ENCODE measurements at regions not wholly inside any gene's neighbourhood (a gene's known extent, or its start where the extent isn't known, plus 50 kb on each side); places are given as distances from the start of the nearest gene placed in this dataset.
"Not testable (repeated sequence)": the region's sequence is repeated elsewhere in the genome, so short reads cannot be mapped to it uniquely, and the experiment has no call there.

DNA sequence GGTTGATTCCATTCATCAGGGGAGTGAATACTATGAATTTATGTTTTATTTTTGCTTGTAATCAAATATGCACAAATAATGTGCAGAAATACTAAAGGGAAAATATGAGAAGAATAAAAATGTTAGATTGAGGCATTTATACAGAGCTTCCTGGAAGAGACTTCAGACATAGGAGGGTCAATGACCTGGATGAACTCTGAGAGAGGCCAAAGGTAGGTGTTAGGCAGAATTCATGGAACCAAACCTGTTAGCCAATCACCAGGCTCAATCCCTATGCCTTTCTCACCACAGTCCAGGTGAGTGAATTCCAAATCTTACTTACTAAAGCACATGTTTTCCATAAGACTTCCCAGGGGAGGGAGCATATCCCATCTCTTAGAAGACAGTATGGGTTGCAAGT, 130.4 kb upstream of the NTF3 start:
- Mint-ChIP-seq H3K9me3 (no peaks in the 10 kb centered on the region), H3K4me1 (no peaks in the 10 kb centered on the region), H3K36me3 (ENCODE audit: low read depth) (no peaks in the 10 kb centered on the region), H3K27me3 (no peaks in the 10 kb centered on the region), H3K27ac (no peak overlapping the region), H3K4me3 (no peak overlapping the region)
- ATAC-seq (no peak), DNase-seq (no peak)

DNA sequence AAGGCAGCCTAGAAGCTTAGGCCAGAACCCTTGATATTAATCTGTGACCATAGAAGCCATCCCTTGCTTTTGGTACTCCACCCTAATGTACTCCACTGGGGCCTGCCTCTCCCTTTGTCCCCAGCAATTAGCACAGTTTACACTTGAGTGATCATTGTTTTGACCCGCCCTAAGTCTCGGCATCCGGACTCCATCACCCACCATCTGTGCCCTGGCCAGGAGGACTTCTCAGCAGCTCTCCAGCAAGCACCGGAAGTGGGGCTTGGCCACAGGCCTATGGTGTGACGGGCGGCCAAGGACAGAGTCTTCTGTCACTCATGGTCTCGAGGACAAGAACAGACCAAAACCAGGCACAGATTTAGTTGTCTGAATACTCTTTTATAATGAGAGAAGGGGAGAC, 126.5 kb upstream of the NTF3 start:
- H3K4me3 Mint-ChIP-seq: no peak overlapping the region
- DNase-seq: no peak
- no peak for ATAC-seq
- no peaks in the 10 kb centered on the region for H3K4me1 Mint-ChIP-seq
- H3K36me3 Mint-ChIP-seq (ENCODE audit: low read depth): no peaks in the 10 kb centered on the region
- H3K9me3 Mint-ChIP-seq: no peaks in the 10 kb centered on the region
- H3K27ac Mint-ChIP-seq: no peak overlapping the region
- no peaks in the 10 kb centered on the region for H3K27me3 Mint-ChIP-seq

DNA sequence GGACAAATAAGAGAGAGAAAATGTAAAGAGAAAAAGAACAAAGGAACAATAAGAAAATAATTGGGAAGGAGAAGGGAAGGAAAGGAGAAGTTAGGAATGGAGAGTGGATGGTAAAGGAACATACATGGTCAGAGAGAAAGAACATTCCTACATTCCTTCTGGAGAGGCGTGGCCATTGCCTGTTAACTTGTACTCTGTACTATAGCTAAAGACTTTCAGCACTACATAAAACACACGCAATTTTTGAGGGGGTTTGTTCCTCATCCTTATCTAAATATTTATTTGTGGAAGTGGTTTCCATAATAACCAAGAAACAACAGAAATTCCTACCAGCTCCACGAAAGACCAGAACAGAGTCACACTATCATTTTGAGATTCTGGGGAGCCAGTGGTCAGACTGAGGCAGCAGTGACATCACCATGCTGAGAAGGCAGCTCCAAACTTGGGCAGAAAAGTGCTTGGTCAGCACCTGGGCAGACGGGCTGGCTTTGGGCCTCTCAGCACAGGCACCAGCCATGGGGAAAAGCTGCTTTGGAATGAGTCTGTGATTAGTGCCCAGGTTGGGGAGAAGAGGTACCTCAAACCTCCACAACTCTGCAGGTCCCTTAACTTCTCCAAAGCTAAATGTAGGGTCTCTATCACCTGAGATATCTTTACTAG, 125.9 kb upstream of the NTF3 start:
- Mint-ChIP-seq H3K36me3 (ENCODE audit: low read depth) (no peaks in the 10 kb centered on the region), H3K27ac (no peak overlapping the region), H3K9me3 (no peaks in the 10 kb centered on the region), H3K27me3 (no peaks in the 10 kb centered on the region), H3K4me3 (no peak overlapping the region), H3K4me1 (no peaks in the 10 kb centered on the region)
- no peak for ATAC-seq
- DNase-seq: no peak

DNA sequence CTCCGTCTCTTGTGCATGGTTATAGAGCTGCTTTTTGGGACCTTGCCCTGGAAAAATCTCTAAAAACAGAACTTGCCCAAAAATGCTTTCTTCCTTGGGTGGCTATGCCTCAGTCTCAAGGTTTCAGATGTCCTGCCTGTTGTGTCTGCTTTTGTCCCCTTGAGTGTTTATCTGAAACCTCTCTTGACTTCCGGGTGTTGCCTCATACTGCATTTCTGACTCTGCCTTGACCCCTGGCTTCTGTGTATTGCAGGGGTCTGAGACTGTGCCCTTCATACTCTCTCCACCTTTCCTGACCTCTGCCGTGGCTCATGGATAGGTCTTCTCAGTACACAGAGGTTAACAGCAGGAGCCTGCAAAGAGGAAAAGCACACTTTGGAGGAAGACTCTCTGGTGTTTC, 124.8 kb upstream of the NTF3 start:
- H3K27ac Mint-ChIP-seq: no peak overlapping the region
- H3K9me3 Mint-ChIP-seq: no peaks in the 10 kb centered on the region
- ATAC-seq (no peak), DNase-seq (no peak)
- no peaks in the 10 kb centered on the region for H3K4me1 Mint-ChIP-seq
- peaks cover 2% of the 10 kb centered on the region for H3K27me3 Mint-ChIP-seq
- no peak overlapping the region for H3K4me3 Mint-ChIP-seq
- H3K36me3 Mint-ChIP-seq (ENCODE audit: low read depth): no peaks in the 10 kb centered on the region

DNA sequence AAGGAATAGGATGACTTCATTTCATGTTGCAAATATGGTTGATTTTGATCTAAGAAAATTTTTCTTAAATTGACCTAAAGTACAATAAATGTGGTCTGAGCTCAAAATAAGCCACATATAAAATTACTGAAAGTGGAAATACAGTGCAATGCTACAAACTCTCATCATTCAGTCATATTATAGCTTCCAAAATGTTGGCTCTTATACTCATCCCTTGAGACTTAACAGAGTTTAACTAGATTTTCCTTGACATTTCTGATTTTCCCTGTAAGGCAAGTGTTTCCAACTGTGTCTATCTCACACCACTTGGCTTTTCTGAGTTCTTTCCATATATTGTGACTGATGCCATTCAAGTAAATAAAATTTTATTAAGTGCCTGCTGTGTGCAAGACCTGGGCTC, 123.7 kb upstream of the NTF3 start:
- no peak overlapping the region for H3K27ac Mint-ChIP-seq
- H3K9me3 Mint-ChIP-seq: no peaks in the 10 kb centered on the region
- DNase-seq (no peak), ATAC-seq (no peak)
- H3K4me1 Mint-ChIP-seq: no peaks in the 10 kb centered on the region
- H3K36me3 Mint-ChIP-seq (ENCODE audit: low read depth): no peaks in the 10 kb centered on the region
- H3K4me3 Mint-ChIP-seq: no peak overlapping the region
- H3K27me3 Mint-ChIP-seq: peaks cover 2% of the 10 kb centered on the region

DNA sequence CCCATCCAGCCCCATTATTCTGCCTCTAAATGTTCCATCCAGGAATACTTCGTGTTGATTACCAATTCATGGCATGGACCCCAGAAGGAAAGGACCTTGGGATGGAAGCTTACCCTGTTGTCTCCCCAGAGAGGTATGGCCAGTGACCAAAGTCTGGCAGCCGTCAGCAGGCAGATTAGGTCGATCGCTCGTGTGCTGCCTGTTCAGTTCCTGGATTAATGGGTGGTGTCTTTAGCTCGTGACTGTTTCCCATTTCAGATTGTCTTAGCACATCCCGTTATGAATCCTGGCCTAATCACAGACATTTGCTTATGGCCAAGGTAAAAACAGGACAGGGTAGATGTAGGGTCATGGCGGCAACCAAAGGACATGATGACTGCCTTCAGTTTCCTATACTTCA, 122.9 kb upstream of the NTF3 start:
- Mint-ChIP-seq H3K9me3 (no peaks in the 10 kb centered on the region), H3K27ac (no peak overlapping the region), H3K4me1 (no peaks in the 10 kb centered on the region), H3K27me3 (peaks cover 2% of the 10 kb centered on the region), H3K36me3 (ENCODE audit: low read depth) (no peaks in the 10 kb centered on the region), H3K4me3 (no peak overlapping the region)
- ATAC-seq: no peak
- no peak for DNase-seq

DNA sequence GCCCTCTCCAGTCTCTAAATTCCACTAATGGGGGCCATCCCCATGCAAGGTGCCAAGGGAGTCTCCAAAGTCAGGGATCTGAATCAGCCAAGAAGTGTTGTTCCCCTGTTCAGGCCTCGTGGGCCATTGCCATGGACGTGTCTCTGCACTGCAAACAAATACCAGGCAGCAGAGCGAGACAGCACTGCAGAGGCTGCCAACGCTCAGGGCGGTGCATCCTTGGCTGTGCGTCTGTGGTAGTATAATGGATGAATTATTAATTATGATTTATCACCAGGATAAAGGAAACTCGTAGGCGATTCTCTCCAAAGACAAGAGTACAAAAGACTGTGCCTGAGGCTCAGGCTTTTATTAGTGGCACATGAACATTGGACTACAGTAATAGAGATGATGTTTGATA, 122.3 kb upstream of the NTF3 start:
- Mint-ChIP-seq H3K4me1 (no peaks in the 10 kb centered on the region), H3K27ac (no peak overlapping the region), H3K27me3 (peaks cover 2% of the 10 kb centered on the region), H3K4me3 (no peak overlapping the region), H3K9me3 (no peaks in the 10 kb centered on the region), H3K36me3 (ENCODE audit: low read depth) (no peaks in the 10 kb centered on the region)
- ATAC-seq: no peak
- no peak for DNase-seq

DNA sequence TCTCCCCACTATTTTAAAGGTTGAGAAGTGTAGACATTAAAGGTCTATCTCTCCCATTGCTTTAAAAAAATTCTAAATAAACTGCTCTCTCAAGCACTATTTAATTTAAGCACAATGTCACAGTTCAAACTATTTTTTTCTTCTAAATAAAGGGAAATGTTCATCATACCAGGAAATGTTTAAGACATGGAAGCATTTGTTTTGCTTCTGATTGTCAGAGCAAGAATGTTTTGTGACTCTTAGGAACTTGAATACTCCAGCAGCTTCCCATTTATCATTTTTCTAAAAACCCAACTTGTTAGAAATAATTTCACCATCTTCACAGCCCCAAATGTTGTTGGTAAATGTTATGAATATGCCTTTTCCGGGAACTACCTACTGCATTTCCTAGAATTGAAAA, 121.8 kb upstream of the NTF3 start:
- no peaks in the 10 kb centered on the region for H3K36me3 Mint-ChIP-seq (ENCODE audit: low read depth)
- DNase-seq: no peak
- no peak overlapping the region for H3K27ac Mint-ChIP-seq
- H3K4me1 Mint-ChIP-seq: no peaks in the 10 kb centered on the region
- H3K27me3 Mint-ChIP-seq: peaks cover 2% of the 10 kb centered on the region
- no peaks in the 10 kb centered on the region for H3K9me3 Mint-ChIP-seq
- ATAC-seq: no peak
- H3K4me3 Mint-ChIP-seq: no peak overlapping the region

DNA sequence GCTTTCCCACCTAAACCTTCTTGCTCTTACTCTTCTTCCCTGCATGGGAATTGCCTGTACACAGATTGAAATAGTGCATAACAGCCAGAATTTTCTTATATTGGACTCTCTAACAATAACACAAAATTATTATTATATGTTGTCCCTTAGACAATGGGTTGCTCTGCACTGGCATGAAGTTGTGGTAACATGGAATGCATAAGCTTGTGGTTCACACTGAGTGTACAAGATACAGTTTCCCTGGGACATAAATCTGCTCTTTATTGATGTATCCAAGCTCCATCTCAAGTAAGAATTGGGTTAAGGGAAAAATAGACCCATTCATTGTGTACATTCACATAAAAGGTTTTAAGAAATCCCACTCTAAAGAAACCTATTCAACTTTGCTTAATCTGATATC, 114.4 kb upstream of the NTF3 start:
- DNase-seq: no peak
- Mint-ChIP-seq H3K27me3 (peaks cover 13% of the 10 kb centered on the region), H3K4me3 (no peak overlapping the region), H3K4me1 (no peaks in the 10 kb centered on the region), H3K9me3 (peaks cover 13% of the 10 kb centered on the region), H3K27ac (no peak overlapping the region), H3K36me3 (ENCODE audit: low read depth) (peaks cover 2% of the 10 kb centered on the region)
- ATAC-seq: no peak

DNA sequence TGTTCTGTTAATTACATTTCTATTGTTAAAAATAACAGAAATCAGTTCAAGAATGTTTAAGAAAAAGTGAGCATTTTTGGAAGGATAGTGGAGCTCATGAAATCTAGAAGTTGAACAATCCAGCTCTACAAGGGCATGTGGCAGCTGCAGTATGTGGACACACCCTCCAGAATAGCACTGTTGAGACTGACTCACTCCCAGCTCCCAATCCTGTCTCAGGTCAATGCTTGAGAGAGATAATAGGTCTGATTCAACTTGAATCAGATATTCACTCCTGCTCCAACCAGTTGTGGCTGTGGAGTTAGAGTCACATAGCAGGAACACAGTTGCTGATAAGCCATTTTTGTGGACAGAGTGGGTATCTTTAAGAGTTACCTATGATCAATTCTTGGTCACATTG, 113.0 kb upstream of the NTF3 start:
- Mint-ChIP-seq H3K4me1 (no peaks in the 10 kb centered on the region), H3K4me3 (no peak overlapping the region), H3K9me3 (peaks cover 13% of the 10 kb centered on the region), H3K36me3 (ENCODE audit: low read depth) (peaks cover 2% of the 10 kb centered on the region), H3K27ac (no peak overlapping the region), H3K27me3 (peaks cover 13% of the 10 kb centered on the region)
- no peak for DNase-seq
- no peak for ATAC-seq

DNA sequence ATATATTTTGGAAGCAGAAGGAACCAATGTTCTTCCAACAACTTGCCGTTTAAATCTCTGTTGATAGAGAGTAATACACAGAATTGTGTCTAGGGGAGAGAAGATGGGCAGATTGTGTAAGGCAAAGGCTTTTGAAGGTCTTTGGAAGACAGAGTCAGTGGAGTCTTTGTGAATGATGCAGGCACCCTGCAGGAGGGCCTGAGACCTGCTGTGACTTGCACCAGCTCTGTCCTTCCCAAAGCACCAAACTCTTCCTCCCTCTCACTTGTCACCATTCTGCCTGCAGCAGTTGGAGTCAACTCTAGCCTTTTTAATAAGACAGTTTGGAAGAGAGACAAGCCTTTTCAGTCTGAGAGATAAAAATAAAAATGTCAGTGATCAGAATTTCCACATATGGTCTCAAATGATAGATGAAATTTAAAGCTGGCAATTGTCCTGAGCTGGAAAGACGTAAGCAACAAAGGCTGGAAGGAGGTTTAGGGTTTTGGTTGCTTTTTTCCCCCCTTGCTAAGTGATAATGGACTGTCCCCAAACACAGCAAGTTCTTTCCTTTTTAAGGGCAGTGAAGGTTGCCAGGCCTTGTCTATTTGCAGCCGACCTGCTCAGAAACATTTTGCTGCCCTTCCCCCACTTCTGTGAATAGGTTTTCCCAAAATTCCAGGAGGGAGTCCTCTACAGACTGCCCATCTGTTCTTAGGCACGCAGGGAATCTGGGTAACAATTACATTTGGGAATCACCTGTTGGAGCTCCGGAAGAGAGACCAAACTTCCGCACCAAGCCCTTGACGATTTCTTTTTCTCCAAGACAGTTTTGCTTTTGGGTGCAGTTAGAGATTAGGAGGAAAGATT, 103.0 kb upstream of the NTF3 start:
- DNase-seq (no peak), ATAC-seq (no peak)
- peaks cover 13% of the 10 kb centered on the region for H3K9me3 Mint-ChIP-seq
- H3K4me1 Mint-ChIP-seq: no peaks in the 10 kb centered on the region
- no peak overlapping the region for H3K4me3 Mint-ChIP-seq
- peaks cover 4% of the 10 kb centered on the region for H3K27me3 Mint-ChIP-seq
- H3K27ac Mint-ChIP-seq: no peak overlapping the region
- H3K36me3 Mint-ChIP-seq (ENCODE audit: low read depth): no peaks in the 10 kb centered on the region

DNA sequence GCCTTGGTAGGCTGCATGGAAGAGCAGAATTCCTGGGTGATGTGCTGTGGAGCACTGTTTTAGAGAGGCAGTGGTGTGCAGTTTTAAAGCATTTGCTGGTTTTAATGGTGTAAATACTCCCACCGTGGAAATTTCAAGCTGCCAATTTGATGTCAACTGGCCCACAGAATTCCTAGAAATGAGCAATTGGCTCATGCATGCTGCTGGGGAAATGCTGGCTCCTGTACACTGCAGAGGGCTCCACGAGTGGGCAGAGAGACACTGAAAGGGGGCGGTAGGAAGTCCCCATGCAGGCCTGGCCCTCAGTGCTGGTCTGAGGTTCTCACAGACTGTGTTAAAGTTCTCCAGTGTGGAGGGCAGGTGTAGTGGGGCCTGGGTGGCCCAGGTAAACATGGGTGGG, 99.4 kb upstream of the NTF3 start:
- DNase-seq: no peak
- Mint-ChIP-seq H3K4me1 (no peaks in the 10 kb centered on the region), H3K4me3 (no peak overlapping the region), H3K27me3 (peaks cover 6% of the 10 kb centered on the region), H3K9me3 (no peaks in the 10 kb centered on the region), H3K36me3 (ENCODE audit: low read depth) (no peaks in the 10 kb centered on the region), H3K27ac (no peak overlapping the region)
- no peak for ATAC-seq

DNA sequence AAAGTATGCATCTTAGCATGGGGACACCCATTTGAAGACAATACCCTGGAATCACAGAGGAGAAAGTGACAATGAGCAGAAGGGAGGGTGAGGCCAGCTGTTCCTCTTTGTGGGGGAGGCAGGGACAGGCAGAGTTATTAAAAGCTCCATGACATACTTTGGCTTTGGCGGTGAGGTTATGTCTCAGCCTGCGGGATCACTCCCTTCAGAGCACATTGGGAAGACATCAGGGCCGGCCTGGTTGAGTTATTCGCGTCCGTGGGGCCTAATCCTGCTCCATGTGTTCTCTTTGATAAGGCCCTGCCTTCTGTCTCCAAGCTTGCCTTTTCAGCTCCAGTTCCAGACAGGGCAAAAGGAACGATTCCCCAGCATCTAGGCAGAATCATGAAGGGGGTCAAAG, 98.8 kb upstream of the NTF3 start:
- ATAC-seq: no peak
- Mint-ChIP-seq H3K9me3 (no peaks in the 10 kb centered on the region), H3K27ac (no peak overlapping the region), H3K4me1 (no peaks in the 10 kb centered on the region), H3K4me3 (no peak overlapping the region), H3K27me3 (peaks cover 6% of the 10 kb centered on the region), H3K36me3 (ENCODE audit: low read depth) (no peaks in the 10 kb centered on the region)
- DNase-seq: no peak

DNA sequence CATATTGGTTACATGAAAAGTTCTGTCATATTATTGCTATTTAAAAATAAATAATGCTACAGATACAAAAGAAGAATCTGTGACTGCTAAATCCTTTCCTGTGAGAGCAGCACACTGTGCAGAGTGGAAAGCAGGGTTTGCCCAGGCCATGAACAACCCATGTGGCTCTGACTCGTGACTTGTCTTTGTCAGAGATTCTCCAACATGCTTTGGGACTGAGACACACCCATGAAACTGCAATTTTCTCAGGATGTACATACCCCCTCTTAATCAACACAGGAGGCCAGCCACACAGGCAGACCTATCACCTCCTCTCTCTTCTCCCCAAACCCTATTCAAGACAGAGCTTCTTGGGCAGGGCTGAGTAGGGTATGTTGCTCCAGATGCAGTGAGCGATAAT, 96.8 kb upstream of the NTF3 start:
- Mint-ChIP-seq H3K36me3 (ENCODE audit: low read depth) (no peaks in the 10 kb centered on the region), H3K4me3 (no peak overlapping the region), H3K9me3 (no peaks in the 10 kb centered on the region), H3K27ac (no peak overlapping the region), H3K4me1 (no peaks in the 10 kb centered on the region), H3K27me3 (peaks cover 6% of the 10 kb centered on the region)
- DNase-seq: no peak
- no peak for ATAC-seq

DNA sequence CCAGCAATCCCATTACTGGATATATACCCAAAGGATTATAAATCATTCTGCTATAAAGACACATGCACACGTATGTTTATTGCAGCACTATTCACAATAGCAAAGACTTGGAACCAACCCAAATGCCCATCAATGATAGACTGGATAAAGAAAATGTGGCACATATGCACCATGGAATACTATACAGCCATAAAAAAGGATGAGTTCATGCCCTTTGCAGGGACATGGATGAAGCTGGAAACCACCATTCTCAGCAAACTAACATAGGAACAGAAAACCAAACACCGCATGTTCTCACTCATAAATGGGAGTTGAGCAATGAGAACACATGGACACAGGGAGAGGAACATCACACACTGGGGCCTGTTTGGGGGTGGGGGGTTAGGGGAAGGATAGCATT, 90.8 kb upstream of the NTF3 start:
- not testable (repeated sequence) for H3K36me3 Mint-ChIP-seq (ENCODE audit: low read depth); DNase-seq; ATAC-seq; H3K27ac Mint-ChIP-seq; H3K9me3 Mint-ChIP-seq; H3K4me1 Mint-ChIP-seq; H3K27me3 Mint-ChIP-seq; H3K4me3 Mint-ChIP-seq
